A673 (cell line): ENCODE measurements at regions not wholly inside any gene's neighbourhood (a gene's known extent, or its start where the extent isn't known, plus 50 kb on each side); places are given as distances from the start of the nearest gene placed in this dataset.

Experiments
- BruUV-seq: library from RNA; stranded (reverse); fragments of 400-500 nt; replicated peaks from 2 replicates; lab custom pipeline; 2021; lab: Mats Ljungman, UMichigan
- CTCF ChIA-PET: fragments of 300-600 bp; sonication (Branson Sonifier 250); formaldehyde crosslinking; loops from one replicate; lab custom pipeline; 2022; ENCODE audit warnings: antibody characterized with exemption; lab: Charles Lee
- POLR2A ChIA-PET: fragments of 300-600 bp; sonication (Branson Sonifier 250); formaldehyde crosslinking; loops from one replicate; lab custom pipeline; 2022; ENCODE audit warnings: antibody characterized with exemption; ENCODE audit not compliant: low non-redundant PET; lab: Charles Lee
- DNase-seq: peaks from one replicate; pipeline ENCODE4 v3.0.0-alpha.2; 2015; ENCODE audit warnings: low spot score
- H3K27ac ChIP-seq: fragments of 200-600 bp; sonication (generic); 2 replicates; pipeline ENCODE4 v1.5.1; 2016; ENCODE audit warnings: mixed run types, low read depth, mild to moderate bottlenecking, mixed read lengths, antibody characterized with exemption, low read length; ENCODE audit not compliant: poor library complexity, severe bottlenecking
- H3K27me3 ChIP-seq: fragments of 200-600 bp; sonication (generic); replicated peaks from 2 replicates; pipeline ENCODE4 v1.6.1; 2017; ENCODE audit warnings: mixed run types, low read depth, mild to moderate bottlenecking, mixed read lengths, antibody characterized with exemption, low read length; ENCODE audit not compliant: insufficient read depth, poor library complexity
- H3K36me3 ChIP-seq: fragments of 200-600 bp; sonication (generic); 2 replicates; pipeline ENCODE4 v1.6.1; 2016; ENCODE audit warnings: mixed run types, mild to moderate bottlenecking, mixed read lengths, antibody characterized with exemption, low read length; ENCODE audit not compliant: insufficient read depth, poor library complexity, severe bottlenecking
- H3K4me1 ChIP-seq: fragments of 200-600 bp; sonication (generic); 2 replicates; pipeline ENCODE4 v1.6.1; 2017; ENCODE audit warnings: mixed run types, mild to moderate bottlenecking, mixed read lengths, antibody characterized with exemption, low read length; ENCODE audit not compliant: insufficient read depth, poor library complexity, severe bottlenecking
- H3K4me3 ChIP-seq: fragments of 200-600 bp; sonication (generic); 2 replicates; pipeline ENCODE4 v1.5.1; 2016; ENCODE audit warnings: low read depth, mixed run types, mild to moderate bottlenecking, mixed read lengths, low read length; ENCODE audit not compliant: poor library complexity, severe bottlenecking
- H3K9me3 ChIP-seq: fragments of 200-600 bp; sonication (generic); 2 replicates; pipeline ENCODE4 v1.6.1; 2016; ENCODE audit warnings: mixed run types, low read depth, mild to moderate bottlenecking, mixed read lengths, antibody characterized with exemption, low read length; ENCODE audit not compliant: poor library complexity, severe bottlenecking
- CTCF ChIP-seq: fragments of 300-800, 200-600 bp; sonication (generic); conservative IDR thresholded peaks from 2 replicates; pipeline ENCODE4 v1.5.1; 2017; ENCODE audit warnings: low read depth, mild to moderate bottlenecking, antibody characterized with exemption, low read length, moderate library complexity, mixed read lengths
- EZH2 ChIP-seq: fragments of 200-600 bp; sonication (generic); IDR thresholded peaks from 2 replicates; pipeline ENCODE4 v1.6.1; 2017; ENCODE audit warnings: borderline replicate concordance, low read depth, mild to moderate bottlenecking, mixed read lengths, antibody characterized with exemption, low read length; ENCODE audit not compliant: poor library complexity, severe bottlenecking
- intact Hi-C: fragments of 100-400 bp; cut with micrococcal nuclease; formaldehyde crosslinking; loops from one replicate; pipeline ENCODE4 v1.10.0; 2022; ENCODE audit not compliant: unreplicated experiment

GRCh38 chr7:27430105-27430504 is 187.5 kb downstream of the EVX1 start:
- intact Hi-C loops: no loop called here
- Histone ChIP-seq H3K27me3 (peaks cover 18% of the 10 kb centered on the region), H3K27ac (no peak overlapping the region), H3K4me3 (no peak overlapping the region), H3K9me3 (no peaks in the 10 kb centered on the region), H3K4me1 (no peaks in the 10 kb centered on the region), H3K36me3 (no peaks in the 10 kb centered on the region)
- TF ChIP-seq CTCF (no peak), EZH2 (no peak)
- BruUV-seq: no TSS peak
- ChIA-PET POLR2A (no interaction called here), CTCF (no interaction called here)
- no peak for DNase-seq

GRCh38 chr7:27431465-27431864 is 188.9 kb downstream of the EVX1 start:
- CTCF ChIA-PET: no interaction called here
- Histone ChIP-seq H3K36me3 (no peaks in the 10 kb centered on the region), H3K27ac (no peak overlapping the region), H3K4me3 (no peak overlapping the region), H3K9me3 (no peaks in the 10 kb centered on the region), H3K4me1 (no peaks in the 10 kb centered on the region), H3K27me3 (peaks cover 7% of the 10 kb centered on the region)
- intact Hi-C loops: no loop called here
- BruUV-seq: no TSS peak
- no peak for TF ChIP-seq EZH2
- TF ChIP-seq CTCF: no peak
- DNase-seq: no peak
- POLR2A ChIA-PET: no interaction called here

- Histone ChIP-seq H3K27ac (no peak overlapping the region), H3K36me3 (no peaks in the 10 kb centered on the region), H3K4me1 (no peaks in the 10 kb centered on the region), H3K27me3 (peaks cover 2% of the 10 kb centered on the region), H3K9me3 (no peaks in the 10 kb centered on the region), H3K4me3 (no peak overlapping the region)
- ChIA-PET CTCF (no interaction called here), POLR2A (no interaction called here)
- BruUV-seq: no TSS peak
- intact Hi-C loops: no loop called here
- DNase-seq: no peak
- TF ChIP-seq CTCF (no peak), EZH2 (no peak)
These were observed 191.0 kb downstream of the EVX1 start for GRCh38 chr7:27433581-27433980.
